ENCODE measurements at regions not wholly inside any gene's neighbourhood (a gene's known extent, or its start where the extent isn't known, plus 50 kb on each side); places are given as distances from the start of the nearest gene placed in this dataset.
"Not testable (repeated sequence)": the region's sequence is repeated elsewhere in the genome, so short reads cannot be mapped to it uniquely, and the experiment has no call there.

DNA sequence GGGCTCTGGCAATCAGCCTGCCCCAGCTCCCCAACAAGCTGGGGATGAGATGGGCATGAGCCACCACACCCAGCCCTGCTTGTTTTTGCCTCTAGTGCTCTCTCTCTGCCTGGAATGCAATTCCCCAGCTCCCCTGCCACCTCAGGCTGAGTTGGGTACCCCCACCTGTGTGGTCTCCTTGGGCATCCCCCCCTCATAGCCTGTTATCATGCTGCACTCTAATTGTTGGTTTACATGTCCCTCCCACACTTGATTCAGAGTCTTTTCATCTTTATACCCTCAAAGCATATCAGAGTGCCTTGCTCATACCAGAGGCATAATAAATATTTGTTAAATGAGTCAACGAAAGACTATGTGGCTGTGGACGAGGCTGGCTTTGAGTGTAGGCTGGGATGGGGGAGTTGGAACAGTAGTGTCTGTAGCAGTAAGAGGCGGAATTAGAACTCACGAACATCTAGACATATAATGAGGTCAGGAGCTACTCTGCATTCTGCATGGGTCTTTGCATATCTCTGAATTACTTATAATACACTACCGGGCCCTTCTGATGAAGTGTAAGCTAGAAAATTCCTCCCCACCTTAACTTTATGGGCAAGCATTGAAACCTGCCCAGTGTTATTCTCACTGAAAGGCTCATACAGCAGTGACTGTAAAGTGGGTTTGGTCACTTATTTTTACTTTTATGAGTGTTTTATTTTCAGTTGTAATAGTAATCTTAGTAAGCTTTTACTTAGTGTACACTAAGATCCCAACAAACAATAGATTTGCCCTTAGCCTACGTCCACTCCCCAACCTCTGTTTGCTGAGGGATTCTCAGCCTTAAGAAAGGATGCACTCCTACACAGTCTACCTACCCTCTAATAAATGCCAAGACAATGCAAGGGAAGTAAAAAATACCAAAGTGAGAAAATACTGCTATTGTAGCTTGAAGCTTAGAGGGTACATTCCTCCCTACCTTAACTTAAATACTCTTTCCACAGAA is 58.7 kb downstream of the EDN1 start:
- DNase-seq, result no peak

DNA sequence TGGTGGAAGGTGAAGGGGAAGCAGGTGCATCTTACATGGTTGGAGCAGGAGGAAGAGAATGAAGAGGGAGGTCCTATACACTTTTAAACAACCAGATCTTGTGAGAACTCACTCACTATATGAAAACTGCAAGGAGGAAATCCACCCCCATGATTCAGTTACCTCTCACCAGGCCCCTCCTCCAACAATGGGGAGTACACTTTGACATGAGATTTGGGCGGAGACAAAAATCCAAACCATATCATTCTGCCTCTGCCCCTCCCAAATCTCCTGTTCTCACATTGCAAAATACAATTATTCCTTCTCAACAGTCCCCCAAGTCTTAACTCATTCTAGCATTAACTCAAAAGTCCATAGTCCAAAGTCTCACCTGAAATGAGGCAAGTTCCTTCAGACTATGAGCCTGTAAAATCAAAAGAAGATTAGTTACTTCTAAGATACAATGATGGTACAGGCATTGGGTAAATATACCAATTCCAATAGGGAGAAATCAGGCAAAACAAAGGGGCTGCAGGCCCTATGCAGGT is 60.5 kb downstream of the EDN1 start:
- no peak for DNase-seq

DNA sequence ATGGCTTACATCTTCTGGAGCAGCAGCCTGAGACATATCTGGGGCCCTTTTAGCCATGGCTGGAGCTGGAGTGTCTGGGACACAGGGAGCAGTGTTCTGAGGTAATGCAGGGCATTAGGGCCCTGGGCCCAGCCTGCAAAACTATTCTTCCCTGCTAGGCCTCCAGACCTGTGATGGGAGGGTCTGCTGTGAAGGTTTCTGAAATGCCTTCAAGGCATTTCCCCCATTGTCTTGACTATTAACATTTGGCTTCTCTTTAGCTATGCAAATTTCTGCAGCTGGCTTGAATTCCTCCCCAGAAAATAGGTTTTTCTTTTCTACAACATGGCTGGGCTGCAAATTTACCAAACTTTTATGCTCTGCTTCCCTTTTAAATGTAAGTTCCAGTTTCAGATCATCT is 61.5 kb downstream of the EDN1 start:
- DNase-seq, result no peak

DNA sequence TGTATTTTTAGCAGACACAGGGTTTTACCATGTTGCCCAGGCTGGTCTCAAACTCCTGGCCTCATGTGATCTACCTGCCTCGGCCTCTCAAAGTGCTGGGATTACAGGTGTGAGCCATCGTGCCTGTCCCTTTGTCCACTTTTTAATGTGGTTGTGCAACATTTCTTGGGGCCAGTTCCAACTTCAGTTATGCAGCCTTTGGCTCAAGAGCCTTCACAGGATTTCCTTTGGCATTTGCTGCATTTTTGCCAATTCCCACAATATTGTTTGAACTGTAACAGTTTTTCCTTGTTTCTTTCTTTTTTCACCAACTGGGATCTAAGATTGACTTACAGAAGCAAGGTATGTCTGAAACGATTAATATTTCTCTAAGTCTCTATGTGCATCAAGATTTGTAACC is 63.6 kb downstream of the EDN1 start:
- no peak for DNase-seq

DNA sequence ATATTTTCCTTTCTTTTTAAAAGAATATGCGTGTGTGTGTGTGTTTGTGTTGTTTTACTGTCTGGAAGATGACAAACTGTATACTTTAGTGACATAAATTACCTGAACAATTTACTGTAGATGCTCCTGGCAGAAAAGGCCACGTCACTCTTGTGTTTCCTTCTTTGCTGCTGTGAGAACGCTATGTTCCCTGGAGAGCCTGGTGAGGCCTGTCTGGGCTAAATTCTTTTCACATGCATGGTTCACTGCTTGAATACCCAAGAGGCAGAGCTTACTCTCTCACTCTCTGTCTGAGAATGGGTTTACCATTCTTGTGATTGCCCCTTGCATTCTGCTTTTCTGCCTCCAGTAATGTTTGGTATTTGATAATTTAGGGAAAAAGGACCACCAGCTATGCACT is 64.3 kb downstream of the EDN1 start:
- DNase-seq, result no peak

DNA sequence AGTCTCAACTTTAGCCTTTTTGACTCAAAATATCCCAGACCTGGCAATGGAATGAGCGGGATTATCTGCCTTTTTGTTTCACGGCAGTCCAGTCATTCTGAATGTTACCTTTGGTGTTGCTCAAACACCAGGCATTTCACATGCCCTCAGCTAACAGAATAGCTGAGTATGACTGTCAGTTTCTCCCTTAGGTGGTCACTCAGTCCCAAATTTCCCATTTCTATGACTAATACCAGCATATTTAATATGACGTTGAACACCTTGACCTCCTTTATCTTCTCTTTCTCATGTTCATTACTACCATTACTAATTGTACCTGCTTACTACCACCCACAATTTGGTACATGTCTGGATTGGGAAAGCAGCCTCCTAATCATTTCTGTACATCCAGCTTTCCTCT is 65.2 kb downstream of the EDN1 start:
- no peak for DNase-seq

DNA sequence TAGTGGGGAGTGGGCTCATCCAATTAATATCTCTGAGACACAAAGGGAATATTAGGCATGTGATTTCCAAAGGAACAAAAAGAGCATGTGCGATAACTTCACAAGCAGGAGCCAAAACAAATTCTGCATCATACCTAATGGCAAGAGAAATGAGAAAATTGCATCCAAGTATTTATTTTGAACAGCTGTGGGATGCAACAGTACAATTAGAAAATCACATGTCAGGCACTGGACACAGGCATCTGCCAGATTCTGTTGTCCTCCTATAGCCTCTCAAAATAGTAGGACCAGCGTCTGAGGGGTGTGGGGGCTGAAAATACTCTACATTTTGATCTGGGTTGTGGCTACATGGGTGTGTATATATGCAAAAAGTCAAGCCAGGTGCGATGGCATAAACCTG is 66.3 kb downstream of the EDN1 start:
- no peak for DNase-seq

DNA sequence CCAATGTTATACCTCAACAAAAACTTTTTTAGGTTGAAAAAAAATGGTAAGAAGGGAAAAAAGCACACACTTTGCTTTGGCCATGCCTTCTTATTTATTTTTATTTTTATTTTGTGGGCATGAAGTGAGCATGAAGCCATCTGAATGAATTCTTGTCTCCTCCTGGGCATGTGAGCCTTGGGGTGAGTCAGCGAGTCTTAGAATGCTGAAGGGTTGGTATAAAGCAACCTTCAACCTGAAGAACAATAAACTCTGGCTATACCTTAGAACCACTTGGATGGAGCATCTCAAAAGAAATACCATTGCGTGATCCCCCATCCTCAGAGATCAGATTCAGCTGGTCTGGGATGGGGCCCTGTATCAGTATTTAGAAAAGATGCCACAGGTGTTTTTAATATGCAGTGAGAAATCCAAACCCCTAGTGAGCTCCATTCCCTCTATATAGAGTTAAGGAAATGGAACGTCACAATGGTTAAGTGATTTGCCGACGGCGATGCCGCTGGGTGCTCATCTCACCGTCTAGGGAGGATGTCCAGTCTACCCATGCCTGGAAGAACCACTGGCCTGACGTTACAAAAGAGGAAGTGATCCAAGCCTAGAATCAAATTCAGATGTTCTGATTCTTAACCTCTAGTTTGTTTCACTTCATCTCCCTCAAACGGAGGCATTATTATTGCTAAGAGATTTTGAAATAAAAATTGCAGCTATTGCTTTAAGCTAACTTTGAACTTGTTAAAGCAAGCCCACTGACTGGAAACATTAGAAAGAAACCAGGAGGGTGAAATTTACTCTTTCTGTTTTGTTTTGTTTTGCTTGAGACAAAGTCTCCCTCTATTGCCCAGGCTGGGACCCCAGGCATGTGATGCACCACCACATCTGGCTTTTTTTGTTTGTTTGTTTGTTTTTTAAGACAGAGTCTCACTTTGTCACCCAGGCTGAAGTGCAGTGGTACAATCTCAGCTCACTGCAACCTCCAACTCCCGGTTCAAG is 67.1 kb downstream of the EDN1 start:
- DNase-seq, result no peak

DNA sequence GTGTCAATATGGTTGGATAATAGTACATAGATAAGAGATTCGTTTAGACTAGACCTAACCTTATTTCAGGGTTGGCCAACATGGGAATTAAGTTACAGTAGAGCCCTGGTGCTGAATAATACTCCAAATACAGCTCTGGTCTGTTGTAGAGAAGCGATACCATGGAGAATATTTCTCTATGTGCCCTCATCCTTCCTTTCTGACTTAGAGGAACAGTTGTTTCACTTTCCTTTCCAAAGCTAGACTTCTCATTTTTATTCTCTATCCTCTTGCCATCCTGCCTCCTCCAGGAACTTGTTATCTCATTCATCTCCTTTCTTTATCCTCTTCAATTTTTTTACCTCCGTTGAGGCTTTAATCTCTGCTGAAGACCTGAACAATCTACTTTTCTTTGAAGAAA is 68.9 kb downstream of the EDN1 start:
- DNase-seq, result no peak

DNA sequence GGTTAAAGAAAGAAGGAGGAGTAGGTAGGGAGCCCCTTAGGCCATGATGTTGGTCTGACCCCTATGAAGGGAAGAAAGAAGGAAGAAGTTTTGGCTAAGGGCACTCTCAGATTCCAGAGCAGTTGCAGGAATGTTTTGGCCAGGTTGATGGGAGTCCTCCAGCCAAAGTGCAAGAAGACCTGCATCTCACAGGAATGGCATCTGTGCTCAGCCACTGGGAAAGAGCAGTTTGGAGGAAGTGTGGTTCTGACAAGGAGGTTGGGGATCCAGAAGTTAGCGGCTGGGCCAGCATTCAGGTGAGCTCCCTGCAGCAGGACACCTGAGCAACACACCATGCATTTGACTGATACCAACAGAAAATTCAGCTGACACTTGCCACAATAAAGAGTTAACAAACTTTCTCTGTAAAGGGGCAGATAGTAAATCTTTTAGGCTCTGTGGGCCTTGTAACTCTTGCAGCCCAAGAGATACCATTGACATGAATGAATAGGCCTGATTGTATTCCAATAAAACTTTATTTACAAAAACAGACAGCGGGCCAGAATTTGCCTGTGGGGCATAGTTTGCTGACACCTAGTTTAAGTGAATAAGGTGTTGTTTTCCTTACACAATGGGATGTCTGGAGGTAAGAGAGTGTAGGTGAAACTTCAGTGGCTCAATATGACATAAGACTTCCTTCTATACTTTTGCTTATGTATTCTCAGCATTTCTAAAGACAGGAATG is 71.0 kb downstream of the EDN1 start:
- no peak for DNase-seq

DNA sequence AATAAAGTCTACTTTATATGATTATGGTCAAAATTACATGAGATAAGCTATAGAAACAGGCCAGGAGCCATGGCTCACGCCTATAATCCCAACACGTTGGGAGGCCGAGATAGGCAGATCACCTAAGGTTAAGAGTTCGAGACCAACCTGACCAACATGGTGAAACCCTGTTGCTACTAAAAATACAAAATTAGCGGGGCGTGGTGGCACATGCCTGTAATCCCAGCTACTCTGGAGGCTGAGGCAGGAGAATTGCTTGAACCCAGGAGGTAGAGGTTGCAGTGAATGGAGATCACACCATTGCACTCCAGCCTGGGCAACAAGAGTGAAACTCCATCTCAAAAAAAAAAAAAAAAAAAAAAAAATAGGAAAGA is 73.1 kb downstream of the EDN1 start:
- DNase-seq, result not testable (repeated sequence)

DNA sequence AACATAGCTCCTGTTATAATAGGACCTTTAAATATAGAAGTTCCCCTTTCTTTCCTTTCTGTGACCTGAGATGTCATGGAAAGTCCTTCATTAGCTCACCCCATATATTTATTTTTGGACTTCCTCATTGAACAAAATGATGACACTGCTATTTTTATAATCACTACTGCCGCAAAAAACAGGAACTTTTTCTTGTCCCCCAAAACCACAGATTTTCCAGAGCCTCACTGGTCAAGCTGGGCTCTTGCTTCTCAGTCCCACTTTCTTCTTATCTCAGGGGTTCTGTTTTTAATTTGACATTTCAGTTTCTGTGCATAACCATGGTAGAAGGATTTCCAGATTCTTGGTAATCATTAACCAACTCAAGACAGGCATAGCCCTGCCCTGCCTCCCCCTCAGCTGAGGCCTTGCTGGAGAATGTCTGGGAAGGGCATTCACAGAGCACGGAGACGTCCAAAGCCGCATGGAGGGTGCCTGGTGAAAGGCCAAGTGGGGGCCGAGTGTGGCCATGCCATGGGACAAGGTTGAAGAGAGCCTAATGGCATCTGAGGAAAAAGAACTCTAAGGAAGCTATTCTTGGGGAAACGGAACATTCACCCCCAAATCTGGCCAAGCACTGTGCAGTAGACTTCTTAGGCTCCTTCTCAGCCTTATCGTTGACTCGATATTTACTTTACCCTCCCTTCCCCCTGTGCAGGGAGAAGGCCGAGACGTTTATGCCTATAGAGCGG is 73.7 kb downstream of the EDN1 start:
- DNase-seq, result no peak

DNA sequence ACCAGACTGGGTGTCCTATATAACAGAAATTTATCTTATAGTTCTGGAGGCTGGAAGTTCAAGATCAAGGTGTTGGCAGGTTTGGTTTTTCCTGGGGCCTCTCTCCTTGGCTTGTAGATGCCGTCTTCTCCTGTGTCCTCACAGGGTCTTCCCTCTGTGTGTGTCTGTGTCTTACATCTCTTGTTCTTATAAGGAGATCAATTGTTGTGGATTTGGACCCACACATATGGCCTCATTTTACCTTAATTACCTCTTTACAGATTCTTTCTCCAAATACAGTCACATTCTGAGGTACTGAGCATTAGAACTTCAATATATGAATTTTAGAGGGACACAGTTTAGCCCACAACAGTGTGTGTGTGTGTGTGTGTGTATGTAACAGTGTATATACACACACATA is 74.5 kb downstream of the EDN1 start:
- no peak for DNase-seq

DNA sequence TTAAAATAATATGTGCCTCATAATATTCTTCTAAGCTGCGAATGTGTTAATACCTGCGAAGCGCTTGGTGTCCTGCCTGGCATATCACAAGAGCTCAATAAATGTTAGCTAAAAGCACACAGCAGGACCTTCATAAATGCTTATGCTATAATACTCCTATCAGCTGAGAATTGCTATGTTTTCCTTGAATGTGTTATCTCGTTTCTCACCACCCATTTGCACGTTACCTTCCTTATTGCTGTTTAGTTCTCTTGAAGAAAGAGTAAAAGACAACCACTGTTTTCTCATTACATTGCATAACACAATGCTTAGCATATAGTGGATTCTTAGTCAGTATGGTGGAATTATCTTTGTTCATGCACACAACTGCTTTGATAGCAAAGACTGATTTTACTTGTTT is 76.6 kb downstream of the EDN1 start:
- no peak for DNase-seq

DNA sequence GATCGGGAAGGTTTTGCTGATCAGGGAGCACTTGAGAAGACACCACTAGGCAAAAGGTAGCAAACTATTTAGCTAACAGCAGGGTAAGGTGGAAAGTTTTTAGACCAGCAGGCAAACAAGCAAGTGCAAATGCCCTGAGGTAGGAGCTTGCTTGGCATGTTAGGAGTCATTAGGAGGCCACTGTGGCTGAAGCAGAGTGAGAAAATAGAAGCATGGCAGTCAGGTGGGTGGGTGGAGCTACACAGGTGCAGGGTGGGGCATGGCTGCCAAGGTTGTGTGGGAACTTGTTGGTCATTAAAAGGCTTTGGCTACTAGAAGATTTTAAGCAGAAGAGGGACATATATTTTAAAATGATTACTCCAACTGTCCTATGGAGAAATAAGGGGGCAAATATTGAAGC is 77.3 kb downstream of the EDN1 start:
- no peak for DNase-seq

DNA sequence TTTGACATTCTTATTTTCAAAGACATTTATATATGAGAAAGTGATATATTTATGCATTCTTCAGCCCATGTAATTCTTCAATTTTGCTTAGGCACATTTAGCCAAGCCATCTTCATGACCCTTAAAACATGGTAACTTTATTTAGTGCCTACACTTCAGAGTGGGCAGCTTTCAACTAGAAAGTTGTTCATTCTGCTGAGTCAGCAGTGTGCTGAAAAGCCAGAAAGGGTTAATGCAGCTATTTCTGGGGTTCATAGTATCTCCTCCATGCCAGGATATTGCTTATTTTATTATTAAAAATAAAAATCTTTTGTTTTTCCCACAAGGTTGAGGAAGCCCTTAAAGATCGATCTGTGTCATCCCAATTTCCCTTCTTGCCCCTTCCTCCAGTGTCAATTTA is 79.2 kb downstream of the EDN1 start:
- DNase-seq, result no peak

DNA sequence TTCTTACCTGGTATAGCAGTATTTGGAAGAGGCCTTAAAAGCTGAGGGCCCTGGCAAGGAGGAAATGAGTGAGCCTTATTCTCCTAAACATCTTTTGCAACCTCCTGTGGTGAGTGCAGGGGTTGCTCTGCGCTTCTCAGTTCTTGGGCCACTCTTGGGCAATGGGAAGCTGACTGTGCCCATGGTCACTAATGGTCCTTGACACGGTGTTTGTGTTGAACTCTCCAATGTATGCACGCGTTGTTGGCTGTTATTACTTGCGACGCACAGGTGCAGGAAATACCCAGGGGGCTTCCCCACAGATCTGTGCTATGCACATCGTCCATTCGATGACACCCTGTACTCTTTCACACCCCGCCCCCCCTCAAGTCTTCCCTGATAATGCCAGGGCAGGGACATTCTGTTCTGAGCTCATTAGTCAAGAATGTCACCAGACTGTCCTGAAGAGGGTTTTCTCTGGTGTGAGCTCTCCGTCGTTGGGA is 79.7 kb downstream of the EDN1 start:
- no peak for DNase-seq

DNA sequence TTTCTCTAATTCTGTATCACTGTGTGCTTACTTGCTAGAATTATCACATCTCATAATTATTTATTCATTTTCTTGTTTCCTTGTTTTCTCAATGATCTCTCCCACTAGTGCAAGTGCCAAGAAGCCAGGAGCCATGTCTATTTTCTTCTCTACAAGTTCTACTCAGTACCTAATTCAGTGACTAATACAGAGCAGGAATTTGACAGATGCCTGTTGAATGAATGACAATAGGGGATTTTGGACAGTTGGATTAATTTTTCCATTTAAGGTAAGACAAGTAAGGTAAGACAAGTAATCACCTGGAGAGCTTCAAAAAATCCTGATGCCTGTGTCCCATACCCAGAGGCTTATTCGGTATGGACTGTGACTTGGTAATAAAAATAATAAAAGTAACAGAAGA is 81.0 kb downstream of the EDN1 start:
- no peak for DNase-seq

DNA sequence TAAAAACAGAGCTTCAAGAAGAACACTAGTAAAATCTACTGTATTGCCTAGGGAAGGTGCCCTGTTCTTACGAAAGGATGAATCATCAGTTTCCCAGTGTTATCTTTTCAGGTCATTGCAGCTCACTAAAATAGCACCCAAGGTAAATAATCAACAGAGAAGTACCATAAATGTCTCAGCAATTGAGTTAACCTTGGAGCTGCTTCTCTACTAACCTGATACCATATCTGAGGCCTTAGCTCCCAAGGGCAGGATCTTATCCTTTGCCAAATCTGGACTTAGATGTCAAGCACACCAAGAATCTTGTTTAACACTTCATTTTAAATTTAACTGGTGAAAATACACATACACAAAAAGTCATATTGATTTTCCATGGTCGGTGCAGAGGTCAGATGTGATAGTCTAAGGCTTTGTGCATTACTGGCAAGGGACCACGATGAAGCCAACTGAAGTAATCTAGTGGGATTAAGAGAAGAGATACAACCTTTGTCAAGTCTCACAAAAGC is 81.5 kb downstream of the EDN1 start:
- no peak for DNase-seq

DNA sequence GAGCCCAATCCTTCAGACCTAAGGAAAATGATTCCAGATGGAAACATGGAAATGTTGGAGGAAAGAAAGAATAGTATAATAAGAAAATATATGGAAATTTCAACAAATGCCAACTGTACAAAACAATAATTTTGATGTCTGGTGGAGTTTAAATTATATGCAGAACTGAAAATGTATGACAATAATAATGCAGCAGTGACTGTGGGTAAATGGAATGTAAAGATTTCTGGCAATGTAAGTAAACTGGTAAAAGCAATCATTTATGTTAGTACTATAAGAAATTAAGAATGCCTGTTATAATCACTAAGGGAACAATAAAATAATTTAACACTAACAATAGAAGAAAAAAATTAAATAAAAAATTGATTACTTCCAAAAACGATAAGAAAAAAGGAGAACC is 89.0 kb downstream of the EDN1 start:
- DNase-seq, result peak; percentile 56

DNA sequence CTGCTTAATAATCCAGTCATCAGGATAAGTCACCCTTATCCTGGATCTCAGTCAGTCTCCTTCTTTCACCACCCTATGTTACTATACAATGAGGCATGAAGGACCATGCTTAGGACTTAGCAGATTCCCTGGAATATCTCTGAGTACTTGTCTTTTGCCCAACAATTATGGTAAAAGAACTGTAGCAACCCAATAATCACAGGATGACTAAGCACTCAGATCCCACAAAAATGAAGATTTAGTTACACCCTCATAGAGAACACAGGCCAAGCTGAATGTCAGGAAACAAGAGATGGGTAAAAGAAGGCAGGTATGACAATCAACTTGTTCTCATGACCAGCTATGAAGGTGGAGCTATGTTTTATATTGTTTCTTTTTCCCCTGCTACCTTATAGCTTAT is 91.4 kb downstream of the EDN1 start:
- no peak for DNase-seq
